Mucosa of descending colon (tissue), 3 donors: ENCODE measurements at regions not wholly inside any gene's neighbourhood (a gene's known extent, or its start where the extent isn't known, plus 50 kb on each side); places are given as distances from the start of the nearest gene placed in this dataset.

ENCODE experiments used
- ATAC-seq: fragments of 200-7000 bp; cut with Tn5 transposase; one replicate; pipeline ENCODE4 v1.9.1; 2020; ENCODE audit warnings: mild to moderate bottlenecking, moderate library complexity
- DNase-seq, 3 donors: peaks; one replicate each; pipeline ENCODE4 v3.0.0-alpha.2; 2020
- H3K36me3 ChIP-seq: fragments of 200-600 bp; one replicate; pipeline ENCODE4 v1.8.0; 2021; ENCODE audit warnings: low read depth, mild to moderate bottlenecking
- H3K4me1 ChIP-seq: fragments of 200-600 bp; one replicate; pipeline ENCODE4 v1.8.0; 2021; ENCODE audit warnings: low read depth, mild to moderate bottlenecking
- H3K4me3 ChIP-seq: fragments of 200-600 bp; one replicate; pipeline ENCODE4 v1.8.0; 2021; ENCODE audit warnings: mild to moderate bottlenecking
- H3K9me3 ChIP-seq: fragments of 200-600 bp; one replicate; pipeline ENCODE4 v1.8.0; 2021; ENCODE audit warnings: mild to moderate bottlenecking
- intact Hi-C, 2 donors: fragments of 100-400 bp; cut with DNase I in 1 of 2; cut with micrococcal nuclease in 1 of 2; formaldehyde crosslinking; loops; one replicate each; pipeline versions ENCODE4 v1.11.0 to v1.11.1; 2022; cut with DNase I, micrococcal nuclease
- TF ChIP-seq, protein P1 (sequence below): fragments of 200-600 bp; IDR thresholded peaks from one replicate; pipeline ENCODE4 v1.8.0; 2022; ENCODE audit warnings: antibody characterized with exemption, mild to moderate bottlenecking
- donor health status: DM: no; HTN: no; CAD: no; lungs with moderate emphysema.
- donor health status: DM: no; HTN: no; CAD: no.
- donor health status: DM: no; HTN: yes; CAD: no.

GRCh38 chr2:34251578-34251977 lies 652.5 kb upstream of the FAM98A start:
- Histone ChIP-seq H3K4me3 (no peak overlapping the region), H3K36me3 (no peaks in the 10 kb centered on the region), H3K4me1 (peaks cover 12% of the 10 kb centered on the region), H3K9me3 (no peaks in the 10 kb centered on the region)
- ATAC-seq, result peak; percentile 62
- DNase-seq, result no peak
- intact Hi-C loops, result no loop called here
- TF ChIP-seq, protein P1, sequence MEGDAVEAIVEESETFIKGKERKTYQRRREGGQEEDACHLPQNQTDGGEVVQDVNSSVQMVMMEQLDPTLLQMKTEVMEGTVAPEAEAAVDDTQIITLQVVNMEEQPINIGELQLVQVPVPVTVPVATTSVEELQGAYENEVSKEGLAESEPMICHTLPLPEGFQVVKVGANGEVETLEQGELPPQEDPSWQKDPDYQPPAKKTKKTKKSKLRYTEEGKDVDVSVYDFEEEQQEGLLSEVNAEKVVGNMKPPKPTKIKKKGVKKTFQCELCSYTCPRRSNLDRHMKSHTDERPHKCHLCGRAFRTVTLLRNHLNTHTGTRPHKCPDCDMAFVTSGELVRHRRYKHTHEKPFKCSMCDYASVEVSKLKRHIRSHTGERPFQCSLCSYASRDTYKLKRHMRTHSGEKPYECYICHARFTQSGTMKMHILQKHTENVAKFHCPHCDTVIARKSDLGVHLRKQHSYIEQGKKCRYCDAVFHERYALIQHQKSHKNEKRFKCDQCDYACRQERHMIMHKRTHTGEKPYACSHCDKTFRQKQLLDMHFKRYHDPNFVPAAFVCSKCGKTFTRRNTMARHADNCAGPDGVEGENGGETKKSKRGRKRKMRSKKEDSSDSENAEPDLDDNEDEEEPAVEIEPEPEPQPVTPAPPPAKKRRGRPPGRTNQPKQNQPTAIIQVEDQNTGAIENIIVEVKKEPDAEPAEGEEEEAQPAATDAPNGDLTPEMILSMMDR, result no peak

DNA sequence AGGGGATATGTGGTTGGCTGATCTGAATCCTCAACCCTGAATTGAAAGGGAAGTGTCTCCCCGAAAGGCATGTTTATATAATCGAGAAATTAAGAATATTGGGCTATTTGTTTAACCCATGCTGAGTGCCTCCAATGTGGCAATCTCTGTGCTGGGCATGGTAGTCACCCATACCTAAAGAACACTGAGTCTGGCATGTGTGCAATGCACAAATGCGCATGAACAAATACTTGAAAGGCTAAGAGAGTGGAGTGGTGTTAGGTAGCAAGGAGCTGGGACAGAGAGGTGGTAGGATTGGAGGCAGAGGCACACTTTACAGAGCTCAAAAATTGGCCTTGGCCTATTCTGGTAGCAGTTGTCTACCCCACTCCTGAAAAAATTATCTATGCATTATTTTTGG lies 645.1 kb upstream of the FAM98A start:
- Histone ChIP-seq H3K9me3 (no peaks in the 10 kb centered on the region), H3K36me3 (no peaks in the 10 kb centered on the region), H3K4me1 (peaks cover 5% of the 10 kb centered on the region), H3K4me3 (no peak overlapping the region)
- no peak for DNase-seq
- no peak for ATAC-seq
- intact Hi-C loops, result no loop called here
- TF ChIP-seq, protein P1, result no peak

DNA sequence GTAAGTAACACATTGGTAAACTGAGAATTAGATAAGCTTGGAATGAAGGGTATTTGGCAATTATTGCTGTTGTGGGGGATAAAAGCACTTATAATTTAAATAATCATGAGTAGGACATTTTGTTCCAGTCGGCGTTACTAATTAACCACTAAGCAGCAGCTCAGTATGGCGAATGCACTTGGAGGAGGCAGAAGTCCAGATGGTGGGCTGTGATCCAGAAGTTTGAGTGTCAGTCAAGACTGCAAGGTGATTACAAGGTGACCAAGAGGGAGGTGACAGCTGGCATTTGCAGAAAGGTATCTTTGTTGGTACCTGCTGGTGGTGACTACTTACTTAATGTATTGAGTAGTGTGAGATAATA lies 643.6 kb upstream of the FAM98A start:
- TF ChIP-seq, protein P1, result no peak
- peak; percentile 83 for ATAC-seq
- H3K4me3 ChIP-seq, result no peak overlapping the region
- DNase-seq, result peak in 1 of 3 donors; percentile 65
- no peaks in the 10 kb centered on the region for H3K36me3 ChIP-seq
- no peaks in the 10 kb centered on the region for H3K9me3 ChIP-seq
- H3K4me1 ChIP-seq, result peaks cover 5% of the 10 kb centered on the region
- intact Hi-C loops, result no loop called here

GRCh38 chr2:34241905-34242762 lies 643.0 kb upstream of the FAM98A start:
- Histone ChIP-seq H3K9me3 (no peaks in the 10 kb centered on the region), H3K36me3 (no peaks in the 10 kb centered on the region), H3K4me3 (no peak overlapping the region), H3K4me1 (peaks cover 5% of the 10 kb centered on the region)
- TF ChIP-seq, protein P1, result no peak
- ATAC-seq (peak; percentile 86), DNase-seq (peak; percentile 28 to 59 (median 35))
- intact Hi-C loops, result no loop called here

GRCh38 chr2:34239511-34239910 lies 640.4 kb upstream of the FAM98A start:
- intact Hi-C loops, result no loop called here
- Histone ChIP-seq H3K4me1 (peaks cover 5% of the 10 kb centered on the region), H3K4me3 (no peak overlapping the region), H3K36me3 (no peaks in the 10 kb centered on the region), H3K9me3 (no peaks in the 10 kb centered on the region)
- no peak for ATAC-seq
- no peak for DNase-seq
- TF ChIP-seq, protein P1, result no peak
